HG03064 (cell line): ENCODE measurements at regions not wholly inside any gene's neighbourhood (a gene's known extent, or its start where the extent isn't known, plus 50 kb on each side); places are given as distances from the start of the nearest gene placed in this dataset.
"Not testable (repeated sequence)": the region's sequence is repeated elsewhere in the genome, so short reads cannot be mapped to it uniquely, and the experiment has no call there.

Experiments
- ATAC-seq: cut with Tn5 transposase; IDR thresholded peaks from one replicate; pipeline ENCODE4 v1.9.1; 2021; ENCODE audit warnings: low read depth; ENCODE audit not compliant: unreplicated experiment

GRCh38 chr20:23142162-23143050, 56.3 kb upstream of the CD93 start:
- no peak for ATAC-seq

- no peak for ATAC-seq
Observed at GRCh38 chr20:23141450-23142161, 55.5 kb upstream of the CD93 start.

- ATAC-seq, result no peak
Observed at GRCh38 chr20:23140991-23141390, 54.9 kb upstream of the CD93 start.

GRCh38 chr20:23139984-23140383, 53.9 kb upstream of the CD93 start:
- not testable (repeated sequence) for ATAC-seq

GRCh38 chr20:23139524-23139923, 53.4 kb upstream of the CD93 start:
- ATAC-seq, result no peak

- ATAC-seq, result no peak
Observed at GRCh38 chr20:23138682-23139081, 52.6 kb upstream of the CD93 start.

- ATAC-seq, result no peak
Observed at GRCh38 chr20:23138226-23138625, 52.1 kb upstream of the CD93 start.

- no peak for ATAC-seq
Observed at GRCh38 chr20:23136893-23137745, 51.0 kb upstream of the CD93 start.

- no peak for ATAC-seq
Observed at GRCh38 chr20:23135449-23136420, 49.6 kb upstream of the CD93 start.
